WTC11 (cell line): ENCODE measurements at regions not wholly inside any gene's neighbourhood (a gene's known extent, or its start where the extent isn't known, plus 50 kb on each side); places are given as distances from the start of the nearest gene placed in this dataset.

Experiments used
- ATAC-seq: fragments of 200-7000 bp; cut with Tn5 transposase; 2 replicates; pipeline ENCODE4 v1.10.0; 2021; ENCODE audit warnings: mild to moderate bottlenecking, moderate library complexity
- CTCF ChIA-PET: fragments of 300-600 bp; sonication (Branson Sonifier 250); formaldehyde crosslinking; loops from one replicate; lab custom pipeline; 2021; ENCODE audit warnings: antibody characterized with exemption; lab: Charles Lee
- POLR2A ChIA-PET: fragments of 350-600 bp; sonication (Branson Sonifier 250); formaldehyde crosslinking; loops from one replicate; lab custom pipeline; 2021; ENCODE audit warnings: antibody characterized with exemption; lab: Charles Lee
- DNase-seq: peaks from one replicate; pipeline ENCODE4 v3.0.0; 2021; ENCODE audit warnings: low spot score
- H3K27ac Mint-ChIP-seq: 2 replicates; pipeline ENCODE4 v1.8.0; 2021; ENCODE audit warnings: mixed read lengths
- H3K27me3 Mint-ChIP-seq: 2 replicates; pipeline ENCODE4 v1.8.0; 2021; ENCODE audit warnings: low read depth, mild to moderate bottlenecking, moderate library complexity, mixed read lengths
- H3K36me3 Mint-ChIP-seq: 2 replicates; pipeline ENCODE4 v1.8.0; 2021; ENCODE audit warnings: mixed read lengths
- H3K4me1 Mint-ChIP-seq: 2 replicates; pipeline ENCODE4 v1.8.0; 2022; ENCODE audit warnings: mixed read lengths
- H3K4me3 Mint-ChIP-seq: 2 replicates; pipeline ENCODE4 v1.8.0; 2021; ENCODE audit warnings: mild to moderate bottlenecking, moderate library complexity, mixed read lengths
- H3K9me3 Mint-ChIP-seq: 2 replicates; pipeline ENCODE4 v1.8.0; 2021; ENCODE audit warnings: mixed read lengths
- CDX4 ChIP-seq: fragments of 250-450 bp; sonication (Bioruptor Pico); IDR thresholded peaks from 2 replicates; pipeline ENCODE4 v1.9.0; 2021; ENCODE audit warnings: moderate library complexity, mild to moderate bottlenecking, inconsistent platforms, borderline replicate concordance
- CTCF ChIP-seq: fragments of 200-600 bp; IDR thresholded peaks from 2 replicates; pipeline ENCODE4 v1.8.0; 2022; ENCODE audit warnings: antibody characterized with exemption
- ELF4 ChIP-seq: sonication (generic); formaldehyde crosslinking; IDR thresholded peaks from 2 replicates; pipeline ENCODE4 v1.8.1; 2022; ENCODE audit warnings: low read depth, mild to moderate bottlenecking, moderate library complexity, missing genetic modification reagents
- ESRRA ChIP-seq: sonication (generic); formaldehyde crosslinking; IDR thresholded peaks from 2 replicates; pipeline ENCODE4 v1.8.1; 2022; ENCODE audit warnings: mild to moderate bottlenecking, missing genetic modification reagents, borderline replicate concordance
- FOXP1 ChIP-seq: sonication (generic); formaldehyde crosslinking; IDR thresholded peaks from 2 replicates; pipeline ENCODE4 v1.8.0; 2022; ENCODE audit warnings: missing genetic modification reagents, mild to moderate bottlenecking, moderate library complexity, borderline replicate concordance
- GABPB1 ChIP-seq: sonication (generic); formaldehyde crosslinking; IDR thresholded peaks from 2 replicates; pipeline ENCODE4 v1.8.1; 2023; ENCODE audit warnings: mild to moderate bottlenecking, missing genetic modification reagents
- GRHL2 ChIP-seq: fragments of 250-450 bp; sonication (Bioruptor Pico); IDR thresholded peaks from 2 replicates; pipeline ENCODE4 v1.8.0; 2022; ENCODE audit warnings: mild to moderate bottlenecking, moderate library complexity; ENCODE audit not compliant: insufficient replicate concordance, severe bottlenecking
- GTF2I ChIP-seq: fragments of 250-450 bp; sonication (Bioruptor Pico); conservative IDR thresholded peaks from 2 replicates; pipeline ENCODE4 v1.4.0; 2021; ENCODE audit warnings: mild to moderate bottlenecking
- MYBL2 ChIP-seq: sonication (generic); formaldehyde crosslinking; IDR thresholded peaks from 2 replicates; pipeline ENCODE4 v1.8.1; 2023; ENCODE audit warnings: mild to moderate bottlenecking, moderate library complexity, missing genetic modification reagents
- NFE2L1 ChIP-seq: sonication (generic); formaldehyde crosslinking; IDR thresholded peaks from 2 replicates; pipeline ENCODE4 v1.8.1; 2023; ENCODE audit warnings: missing genetic modification reagents
- TCF7 ChIP-seq: sonication (generic); formaldehyde crosslinking; IDR thresholded peaks from 2 replicates; pipeline ENCODE4 v1.8.0; 2022; ENCODE audit warnings: mild to moderate bottlenecking, low read depth, missing genetic modification reagents, moderate library complexity
- ZNF232 ChIP-seq: sonication (generic); formaldehyde crosslinking; IDR thresholded peaks from 2 replicates; pipeline ENCODE4 v1.8.0; 2022; ENCODE audit warnings: mild to moderate bottlenecking, missing genetic modification reagents
- ZNF423 ChIP-seq: fragments of 250-450 bp; sonication (Bioruptor Pico); IDR thresholded peaks from 2 replicates; pipeline ENCODE4 v2.1.2; 2022; ENCODE audit warnings: mild to moderate bottlenecking, moderate library complexity
- ZSCAN18 ChIP-seq: fragments of 250-450 bp; sonication (Bioruptor Pico); IDR thresholded peaks from 2 replicates; pipeline ENCODE4 v2.1.2; 2022; ENCODE audit warnings: mild to moderate bottlenecking, moderate library complexity
- TF ChIP-seq, protein P1 (sequence below): sonication (generic); formaldehyde crosslinking; IDR thresholded peaks from 2 replicates; pipeline ENCODE4 v1.8.1; 2023; ENCODE audit warnings: mild to moderate bottlenecking, missing genetic modification reagents, moderate library complexity
- TF ChIP-seq, protein P2 (sequence below): sonication (generic); formaldehyde crosslinking; IDR thresholded peaks from 2 replicates; pipeline ENCODE4 v1.8.1; 2022; ENCODE audit warnings: mild to moderate bottlenecking, moderate library complexity, missing genetic modification reagents
- TF ChIP-seq, protein P3 (sequence below): fragments of 250-450 bp; sonication (Bioruptor Pico); conservative IDR thresholded peaks from 2 replicates; pipeline ENCODE4 v1.9.0; 2021; ENCODE audit warnings: mild to moderate bottlenecking

DNA sequence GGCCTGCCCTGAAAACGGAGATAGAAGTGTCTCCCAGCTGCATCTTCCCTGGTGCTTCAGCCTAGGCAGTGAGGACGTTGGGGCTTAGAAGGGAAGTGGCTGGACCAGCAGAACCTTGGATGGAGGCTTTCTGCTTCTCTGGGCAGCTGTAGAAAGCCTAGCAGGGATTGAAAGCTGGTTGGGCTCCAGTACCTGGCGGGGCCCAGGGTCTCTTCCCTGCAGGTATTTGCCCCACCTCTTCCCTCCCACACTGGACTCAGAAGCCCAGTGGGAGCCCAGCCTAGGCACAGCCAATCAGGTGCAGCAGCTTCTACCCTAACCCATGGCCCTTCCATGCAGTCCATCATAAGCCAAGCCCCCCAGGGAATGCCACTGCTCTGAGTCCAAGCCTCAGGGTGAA lies 190.3 kb upstream of the IRX6 start:
- peaks cover 14% of the 10 kb centered on the region for H3K4me1 Mint-ChIP-seq
- ATAC-seq (peak; percentile 87), DNase-seq (peak; percentile 34)
- H3K27me3 Mint-ChIP-seq: no peaks in the 10 kb centered on the region
- TF ChIP-seq GTF2I (CRISPR knock-in tag) (no peak), CTCF (no peak), CDX4 (CRISPR knock-in tag) (no peak), ELF4 (no peak), GABPB1 (CRISPR knock-in tag) (no peak), TCF7 (CRISPR knock-in tag) (no peak), NFE2L1 (no peak), GRHL2 (CRISPR knock-in tag) (no peak), ZSCAN18 (CRISPR knock-in tag) (no peak), ZNF423 (CRISPR knock-in tag) (no peak), MYBL2 (no peak), FOXP1 (CRISPR knock-in tag) (no peak), ZNF232 (no peak)
- TF ChIP-seq, protein P1, sequence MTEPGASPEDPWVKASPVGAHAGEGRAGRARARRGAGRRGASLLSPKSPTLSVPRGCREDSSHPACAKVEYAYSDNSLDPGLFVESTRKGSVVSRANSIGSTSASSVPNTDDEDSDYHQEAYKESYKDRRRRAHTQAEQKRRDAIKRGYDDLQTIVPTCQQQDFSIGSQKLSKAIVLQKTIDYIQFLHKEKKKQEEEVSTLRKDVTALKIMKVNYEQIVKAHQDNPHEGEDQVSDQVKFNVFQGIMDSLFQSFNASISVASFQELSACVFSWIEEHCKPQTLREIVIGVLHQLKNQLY (CRISPR knock-in tag): no peak
- TF ChIP-seq, protein P2, sequence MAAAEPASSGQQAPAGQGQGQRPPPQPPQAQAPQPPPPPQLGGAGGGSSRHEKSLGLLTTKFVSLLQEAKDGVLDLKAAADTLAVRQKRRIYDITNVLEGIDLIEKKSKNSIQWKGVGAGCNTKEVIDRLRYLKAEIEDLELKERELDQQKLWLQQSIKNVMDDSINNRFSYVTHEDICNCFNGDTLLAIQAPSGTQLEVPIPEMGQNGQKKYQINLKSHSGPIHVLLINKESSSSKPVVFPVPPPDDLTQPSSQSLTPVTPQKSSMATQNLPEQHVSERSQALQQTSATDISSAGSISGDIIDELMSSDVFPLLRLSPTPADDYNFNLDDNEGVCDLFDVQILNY (CRISPR knock-in tag): no peak
- H3K4me3 Mint-ChIP-seq: no peak overlapping the region
- CTCF ChIA-PET: no interaction called here
- no peak overlapping the region for H3K27ac Mint-ChIP-seq
- H3K36me3 Mint-ChIP-seq: no peaks in the 10 kb centered on the region
- POLR2A ChIA-PET: no interaction called here
- H3K9me3 Mint-ChIP-seq: peaks cover 3% of the 10 kb centered on the region; the same call in 1 of the 2 replicates

- H3K36me3 Mint-ChIP-seq: no peaks in the 10 kb centered on the region
- no peak for TF ChIP-seq CDX4 (CRISPR knock-in tag)
- TF ChIP-seq, protein P3, sequence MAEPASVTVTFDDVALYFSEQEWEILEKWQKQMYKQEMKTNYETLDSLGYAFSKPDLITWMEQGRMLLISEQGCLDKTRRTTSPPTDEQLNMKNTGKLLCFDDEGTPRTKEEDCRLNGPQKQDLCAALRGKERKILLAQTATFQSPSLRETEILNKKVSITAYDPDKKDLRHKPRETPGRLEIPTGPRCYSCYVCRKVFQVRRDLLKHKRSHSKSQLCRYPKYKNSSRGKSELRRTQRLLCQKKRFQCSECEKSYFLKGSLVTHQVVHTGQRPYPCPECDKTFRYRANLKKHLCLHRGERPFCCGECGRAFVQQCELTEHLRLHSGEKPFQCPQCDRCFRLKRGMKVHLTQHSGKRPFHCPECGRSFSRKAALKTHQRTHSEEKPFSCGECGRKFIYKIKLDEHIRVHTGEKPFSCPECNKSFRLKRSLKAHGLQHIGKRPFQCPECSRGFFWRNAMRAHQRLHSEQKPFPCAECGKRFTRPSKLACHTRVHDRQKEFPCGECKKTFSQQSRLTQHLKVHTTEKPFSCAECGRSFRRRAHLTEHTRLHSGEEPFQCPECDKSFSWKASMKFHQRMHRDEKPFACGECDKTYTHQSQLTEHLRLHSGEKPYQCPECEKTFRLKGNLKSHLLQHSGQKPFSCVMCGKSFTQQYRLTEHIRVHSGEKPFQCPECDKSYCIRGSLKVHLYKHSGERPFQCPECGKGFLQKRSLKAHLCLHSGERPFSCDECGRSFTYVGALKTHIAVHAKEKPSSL (CRISPR knock-in tag): no peak
- no peak for TF ChIP-seq GABPB1 (CRISPR knock-in tag)
- no peak for TF ChIP-seq ESRRA
- no peak for TF ChIP-seq GTF2I (CRISPR knock-in tag)
- H3K27ac Mint-ChIP-seq: no peak overlapping the region
- DNase-seq (no peak), ATAC-seq (no peak)
- H3K27me3 Mint-ChIP-seq: no peaks in the 10 kb centered on the region
- POLR2A ChIA-PET: no interaction called here
- H3K4me1 Mint-ChIP-seq: peaks cover 14% of the 10 kb centered on the region
- H3K9me3 Mint-ChIP-seq: peaks cover 3% of the 10 kb centered on the region; the same call in 1 of the 2 replicates
- CTCF ChIA-PET: no interaction called here
- H3K4me3 Mint-ChIP-seq: no peak overlapping the region
Measured at GRCh38 chr16:55136356-55137150, 187.4 kb upstream of the IRX6 start.
